IPS DF 6.9 (cell line): ENCODE measurements at regions not wholly inside any gene's neighbourhood (a gene's known extent, or its start where the extent isn't known, plus 50 kb on each side); places are given as distances from the start of the nearest gene placed in this dataset.

ENCODE experiments used
- DNase-seq: peaks from one replicate; pipeline ENCODE4 v3.0.0-alpha.2; 2013; ENCODE audit warnings: low read depth, low spot score
- H3K27ac ChIP-seq: one replicate; pipeline ENCODE4 v1.5.1; 2013; ENCODE audit warnings: low read length, control low read depth
- H3K27me3 ChIP-seq: 2 replicates; pipeline ENCODE4 v1.6.1; 2013; ENCODE audit warnings: mild to moderate bottlenecking, low read length; ENCODE audit not compliant: control insufficient read depth, insufficient read depth
- H3K36me3 ChIP-seq: 2 replicates; pipeline ENCODE4 v1.6.1; 2013; ENCODE audit warnings: low read length; ENCODE audit not compliant: control insufficient read depth, insufficient read depth
- H3K4me1 ChIP-seq: 2 replicates; pipeline ENCODE4 v1.6.1; 2013; ENCODE audit warnings: low read length; ENCODE audit not compliant: control insufficient read depth, insufficient read depth
- H3K4me3 ChIP-seq: 2 replicates; pipeline ENCODE4 v1.5.1; 2013; ENCODE audit warnings: mild to moderate bottlenecking, low read length
- H3K9me3 ChIP-seq: 2 replicates; pipeline ENCODE4 v1.6.1; 2013; ENCODE audit warnings: low read length, inconsistent platforms; ENCODE audit not compliant: control insufficient read depth, insufficient read depth
- WGBS: extraction: QIAGEN DNeasy Blood & Tissue Kit; methylation state at CpG from one replicate; pipeline ENCODE4 v1.1.7; 2013; ENCODE audit warnings: mixed read lengths, missing lambda C conversion rate; ENCODE audit not compliant: insufficient read length, insufficient coverage; 5-methylcytosine and 5-hydroxymethylcytosine counted together

DNA sequence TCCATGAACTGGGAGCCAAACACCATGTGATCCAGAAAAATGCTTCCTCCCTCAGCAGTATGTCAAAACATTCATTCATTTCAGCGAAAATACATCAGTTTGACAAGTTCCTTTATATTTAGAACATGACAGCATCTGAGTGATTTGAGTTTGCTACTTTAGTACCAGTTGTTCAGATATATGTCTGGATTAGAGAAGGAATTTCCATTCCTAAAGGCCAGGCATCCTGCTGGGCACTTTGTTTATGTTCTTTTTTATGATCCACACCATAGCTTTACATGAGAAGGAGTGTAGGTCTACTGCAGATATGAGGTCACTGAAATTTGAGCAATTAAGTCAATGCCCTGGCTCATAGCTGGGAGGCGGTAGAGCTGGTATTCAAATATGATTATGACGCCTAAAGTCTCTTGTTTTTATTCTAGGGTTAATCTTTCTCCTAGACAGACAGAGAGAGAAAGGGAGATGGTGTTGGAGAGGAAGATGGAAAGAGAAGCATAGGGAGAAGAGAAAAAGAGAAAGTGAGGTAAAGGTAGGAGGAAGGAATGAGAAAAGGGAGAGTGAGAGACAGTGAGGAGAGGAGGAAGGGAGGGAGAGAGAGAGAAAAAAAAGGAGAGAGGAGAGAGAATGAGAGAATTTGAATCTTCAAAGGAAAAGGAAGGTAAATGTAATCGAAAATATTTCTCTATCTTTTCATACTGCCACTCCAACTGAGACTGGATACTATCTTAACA is 839.5 kb upstream of the FANCL start:
- Histone ChIP-seq H3K4me1 (no peaks in the 10 kb centered on the region), H3K9me3 (no peaks in the 10 kb centered on the region), H3K4me3 (no peak overlapping the region), H3K27ac (no peak overlapping the region), H3K36me3 (no peaks in the 10 kb centered on the region), H3K27me3 (no peaks in the 10 kb centered on the region)
- WGBS: no CpG with 5 or more reads among the region's 4 CpGs
- no peak for DNase-seq

DNA sequence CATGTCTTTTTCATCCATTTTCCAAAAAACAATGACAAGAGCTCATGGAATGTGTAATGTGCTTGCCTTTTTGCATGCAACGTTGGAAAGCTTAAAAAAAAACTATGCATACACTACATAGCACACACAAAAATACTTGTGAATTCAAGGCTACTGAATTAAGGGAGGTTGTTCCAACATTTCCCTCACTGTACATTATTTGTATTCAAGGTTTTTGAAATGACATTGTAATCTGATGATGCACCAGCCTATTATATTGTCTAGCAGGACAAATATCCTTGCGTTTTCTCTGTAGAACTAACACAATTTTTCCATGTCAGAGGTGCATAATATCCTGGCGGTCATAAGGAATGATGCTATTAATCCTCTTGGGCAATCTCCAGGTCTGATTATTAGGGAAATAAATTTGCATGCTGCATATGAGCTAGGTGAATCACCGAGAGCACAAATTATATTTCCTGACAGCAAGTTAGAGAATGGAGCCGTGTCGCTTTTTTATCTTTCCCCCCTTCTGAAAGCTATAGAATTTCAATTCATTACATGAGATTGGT is 836.9 kb upstream of the FANCL start:
- no peak for DNase-seq
- no peaks in the 10 kb centered on the region for H3K9me3 ChIP-seq
- H3K27ac ChIP-seq: no peak overlapping the region
- no peaks in the 10 kb centered on the region for H3K27me3 ChIP-seq
- H3K36me3 ChIP-seq: no peaks in the 10 kb centered on the region
- no peak overlapping the region for H3K4me3 ChIP-seq
- WGBS: no CpG with 5 or more reads among the region's 6 CpGs
- no peaks in the 10 kb centered on the region for H3K4me1 ChIP-seq

- H3K36me3 ChIP-seq: no peaks in the 10 kb centered on the region
- no peaks in the 10 kb centered on the region for H3K4me1 ChIP-seq
- no peak for DNase-seq
- no peaks in the 10 kb centered on the region for H3K27me3 ChIP-seq
- H3K27ac ChIP-seq: no peak overlapping the region
- H3K4me3 ChIP-seq: no peak overlapping the region
- WGBS: no CpG with 5 or more reads among the region's 6 CpGs
- H3K9me3 ChIP-seq: no peaks in the 10 kb centered on the region
These were observed 836.1 kb upstream of the FANCL start for GRCh38 chr2:59077026-59077725.

- Histone ChIP-seq H3K4me1 (no peaks in the 10 kb centered on the region), H3K36me3 (no peaks in the 10 kb centered on the region), H3K9me3 (no peaks in the 10 kb centered on the region), H3K4me3 (no peak overlapping the region), H3K27me3 (no peaks in the 10 kb centered on the region), H3K27ac (no peak overlapping the region)
- DNase-seq: no peak
- WGBS: no CpG with 5 or more reads among the region's 5 CpGs
These were observed 835.0 kb upstream of the FANCL start for GRCh38 chr2:59076079-59076619.

GRCh38 chr2:59074071-59074470 is 832.9 kb upstream of the FANCL start:
- no peaks in the 10 kb centered on the region for H3K36me3 ChIP-seq
- H3K4me3 ChIP-seq: no peak overlapping the region
- H3K27ac ChIP-seq: no peak overlapping the region
- H3K27me3 ChIP-seq: no peaks in the 10 kb centered on the region
- no CpG with 5 or more reads among the region's 3 CpGs for WGBS
- H3K9me3 ChIP-seq: no peaks in the 10 kb centered on the region
- no peak for DNase-seq
- H3K4me1 ChIP-seq: no peaks in the 10 kb centered on the region

- no CpG with 5 or more reads among the region's 6 CpGs for WGBS
- Histone ChIP-seq H3K9me3 (no peaks in the 10 kb centered on the region), H3K4me1 (no peaks in the 10 kb centered on the region), H3K4me3 (no peak overlapping the region), H3K27me3 (no peaks in the 10 kb centered on the region), H3K36me3 (no peaks in the 10 kb centered on the region), H3K27ac (no peak overlapping the region)
- DNase-seq: no peak
These were observed 832.2 kb upstream of the FANCL start for GRCh38 chr2:59073286-59073685.

DNA sequence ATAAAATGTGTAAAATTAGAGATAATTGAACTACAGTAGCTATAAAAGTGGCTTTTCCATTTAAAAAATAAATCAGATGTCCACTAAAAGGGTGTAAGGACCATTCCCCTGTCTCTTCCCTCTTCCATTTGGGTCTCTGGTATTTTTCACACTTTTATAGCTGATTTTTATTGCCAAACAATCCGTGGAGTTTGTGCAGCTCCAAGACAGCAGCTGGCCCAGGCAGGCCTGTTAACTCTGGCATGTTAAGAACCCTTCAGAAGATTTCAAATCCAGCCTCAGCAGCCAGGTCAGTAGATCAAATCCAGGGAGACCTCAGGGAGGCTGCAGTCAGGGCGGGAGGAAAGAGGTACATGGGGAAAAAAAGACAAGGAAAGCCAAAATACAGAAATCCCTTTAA is 827.1 kb upstream of the FANCL start:
- H3K4me3 ChIP-seq: no peak overlapping the region
- H3K36me3 ChIP-seq: no peaks in the 10 kb centered on the region
- no peaks in the 10 kb centered on the region for H3K9me3 ChIP-seq
- no CpG with 5 or more reads among the region's 2 CpGs for WGBS
- no peaks in the 10 kb centered on the region for H3K4me1 ChIP-seq
- no peak overlapping the region for H3K27ac ChIP-seq
- H3K27me3 ChIP-seq: no peaks in the 10 kb centered on the region
- no peak for DNase-seq

- DNase-seq: no peak
- no peaks in the 10 kb centered on the region for H3K4me1 ChIP-seq
These were observed 825.8 kb upstream of the FANCL start for GRCh38 chr2:59066787-59067399.

DNA sequence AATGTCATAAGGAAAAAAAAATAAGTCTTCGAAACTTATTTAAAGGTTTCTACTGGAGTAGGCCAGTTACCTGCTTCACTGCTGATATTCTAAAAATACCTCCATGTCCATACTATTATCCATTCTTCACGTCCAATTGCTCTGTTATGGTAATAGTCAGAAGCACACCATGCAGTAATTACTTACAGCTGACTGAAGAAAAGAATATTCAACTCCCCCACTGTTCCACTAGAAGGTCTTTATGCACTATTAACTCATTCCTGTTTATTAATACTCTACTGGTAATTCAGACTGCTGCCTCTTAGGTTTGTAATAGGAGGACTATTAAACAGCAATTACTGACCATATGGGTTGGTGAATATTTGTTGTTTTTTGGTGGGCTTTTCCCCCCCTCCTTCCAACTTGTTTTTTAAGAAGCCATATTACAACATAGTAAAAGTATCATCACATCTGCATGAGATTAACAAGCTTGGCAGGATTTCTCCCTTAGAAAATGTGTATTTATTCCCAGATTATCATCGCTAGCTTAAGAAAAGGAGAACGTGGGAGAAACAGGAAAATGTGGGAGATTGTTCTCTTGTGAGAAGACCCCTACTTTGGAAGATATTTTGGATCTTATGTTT is 806.4 kb upstream of the FANCL start:
- no peak overlapping the region for H3K27ac ChIP-seq
- H3K9me3 ChIP-seq: no peaks in the 10 kb centered on the region
- H3K36me3 ChIP-seq: no peaks in the 10 kb centered on the region
- H3K27me3 ChIP-seq: no peaks in the 10 kb centered on the region
- H3K4me3 ChIP-seq: no peak overlapping the region
- no CpG with 5 or more reads among the region's 4 CpGs for WGBS
- no peaks in the 10 kb centered on the region for H3K4me1 ChIP-seq
- DNase-seq: no peak

More at GRCh38 chr2:59066787-59067399, 825.8 kb upstream of the FANCL start:
- H3K36me3 ChIP-seq: no peaks in the 10 kb centered on the region
- no peaks in the 10 kb centered on the region for H3K27me3 ChIP-seq
- H3K9me3 ChIP-seq: no peaks in the 10 kb centered on the region
- H3K4me3 ChIP-seq: no peak overlapping the region
- no peak overlapping the region for H3K27ac ChIP-seq
- no CpG with 5 or more reads among the region's 56 CpGs for WGBS
